GM12878 (cell line): ENCODE measurements at regions not wholly inside any gene's neighbourhood (a gene's known extent, or its start where the extent isn't known, plus 50 kb on each side); places are given as distances from the start of the nearest gene placed in this dataset.

ENCODE experiments used
- ATAC-seq: fragments of 200-7000 bp; cut with Tn5 transposase; 3 replicates; pipeline ENCODE4 v1.9.1; 2020; ENCODE audit warnings: mild to moderate bottlenecking, moderate library complexity
- BruUV-seq: library from RNA; stranded (reverse); fragments of 400-500 nt; replicated peaks from 2 replicates; lab custom pipeline; 2021; lab: Mats Ljungman, UMichigan
- CTCF ChIA-PET: fragments of 300-600 bp; sonication (Branson Sonifier 250); formaldehyde crosslinking; extraction: SDS; loops from one replicate; lab custom pipeline; 2021; ENCODE audit warnings: inconsistent platforms; lab: Yijun Ruan, JAX
- POLR2A ChIA-PET: fragments of 350-600 bp; formaldehyde crosslinking; extraction: SDS; loops from one replicate; lab custom pipeline; 2021; ENCODE audit warnings: inconsistent platforms; lab: Charles Lee
- RAD21 ChIA-PET: fragments of 300-600 bp; sonication (Branson Sonifier 250); formaldehyde crosslinking; loops from one replicate; lab custom pipeline; 2023; ENCODE audit warnings: antibody characterized with exemption; ENCODE audit not compliant: unreplicated experiment; lab: Charles Lee
- SMC1A ChIA-PET: fragments of 300-600 bp; sonication (Branson Sonifier 250); formaldehyde crosslinking; loops from one replicate; lab custom pipeline; 2023; ENCODE audit not compliant: unreplicated experiment, uncharacterized antibody; lab: Charles Lee
- DNase-seq: peaks from one replicate; pipeline ENCODE4 v3.0.0-alpha.2; 2011; ENCODE audit warnings: low read depth, low spot score
- FAIRE-seq: peaks from 3 replicates; lab custom pipeline; 2011; peaks lifted over from hg19 to GRCh38; lab: Jason Lieb, UNC
- H2AFZ ChIP-seq: 2 replicates; pipeline ENCODE4 v1.6.0; 2011; ENCODE audit warnings: low read depth, low read length, control low read depth; ENCODE audit not compliant: control insufficient read depth
- H3K27ac ChIP-seq: 2 replicates; pipeline ENCODE4 v1.5.1; 2011; ENCODE audit warnings: control low read depth; ENCODE audit not compliant: control insufficient read depth, insufficient read depth
- H3K27me3 ChIP-seq, 2 experiments: replicated peaks in 1 of 2; 2 replicates each; pipeline versions ENCODE4 v1.6.0 to v1.6.1; 2011; ENCODE audit warnings: low read length in 1 of 2; ENCODE audit not compliant: control insufficient read depth in 2 of 2, insufficient read depth in 2 of 2
- H3K36me3 ChIP-seq, 2 experiments: 2 replicates each; pipeline ENCODE4 v1.5.1; 2011; ENCODE audit warnings: low read length in 1 of 2; ENCODE audit not compliant: control insufficient read depth in 2 of 2, insufficient read depth in 2 of 2
- H3K4me1 ChIP-seq: 2 replicates; pipeline ENCODE4 v1.6.1; 2011; ENCODE audit warnings: mild to moderate bottlenecking, low read length, moderate library complexity, mixed read lengths; ENCODE audit not compliant: control insufficient read depth, insufficient read depth
- H3K4me2 ChIP-seq: 2 replicates; pipeline ENCODE4 v1.6.0; 2011; ENCODE audit warnings: control low read depth; ENCODE audit not compliant: control insufficient read depth, insufficient read depth
- H3K4me3 ChIP-seq: fragments of 200-600 bp; sonication (generic); 2 replicates; pipeline ENCODE4 v1.5.1; 2016
- H3K79me2 ChIP-seq: 2 replicates; pipeline ENCODE4 v1.6.0; 2011; ENCODE audit warnings: low read length; ENCODE audit not compliant: control insufficient read depth, insufficient read depth
- H3K9ac ChIP-seq: 2 replicates; pipeline ENCODE4 v1.8.0; 2011; ENCODE audit warnings: low read length, control low read depth, mixed read lengths; ENCODE audit not compliant: control insufficient read depth, insufficient read depth
- H3K9me3 ChIP-seq: replicated peaks from 3 replicates; pipeline ENCODE4 v1.5.1; 2011; ENCODE audit warnings: mild to moderate bottlenecking, low read length; ENCODE audit not compliant: control insufficient read depth, insufficient read depth
- H4K20me1 ChIP-seq: 2 replicates; pipeline ENCODE4 v1.6.0; 2011; ENCODE audit not compliant: control insufficient read depth, insufficient read depth
- BCL3 ChIP-seq: IDR thresholded peaks from 2 replicates; pipeline ENCODE4 v1.6.1; 2011; ENCODE audit warnings: borderline replicate concordance, low read depth, mild to moderate bottlenecking, moderate library complexity, low read length; ENCODE audit not compliant: insufficient read depth, poor library complexity, severe bottlenecking
- EGR1 ChIP-seq, 2 experiments: IDR thresholded peaks; 1 replicate in 1 of 2; 2 replicates in 1 of 2; pipeline ENCODE4 v1.6.1; 2011 to 2012; ENCODE audit warnings: low read depth in 2 of 2, low read length in 2 of 2, borderline replicate concordance in 1 of 2, mild to moderate bottlenecking in 1 of 2, moderate library complexity in 1 of 2
- HDAC2 ChIP-seq: fragments of 200-600 bp; sonication (generic); IDR thresholded peaks from 2 replicates; pipeline ENCODE4 v1.6.1; 2017
- IKZF2 ChIP-seq, 2 experiments: fragments of 450-650 bp; IDR thresholded peaks; 2 replicates each; pipeline ENCODE4 v1.6.1; 2017; ENCODE audit warnings: mild to moderate bottlenecking in 2 of 2, moderate library complexity in 2 of 2
- JUNB ChIP-seq: IDR thresholded peaks from 2 replicates; pipeline ENCODE4 v1.6.1; 2016; ENCODE audit warnings: antibody characterized with exemption, mild to moderate bottlenecking
- POLR2A ChIP-seq: IDR thresholded peaks from 2 replicates; pipeline ENCODE4 v1.6.1; 2011; ENCODE audit warnings: low read depth, mild to moderate bottlenecking, low read length
- POLR2AphosphoS2 ChIP-seq: IDR thresholded peaks from 2 replicates; pipeline ENCODE4 v1.6.1; 2011; ENCODE audit warnings: low read depth, mild to moderate bottlenecking, low read length, improper control_type of control experiment, moderate library complexity
- POLR2AphosphoS5 ChIP-seq: IDR thresholded peaks from 2 replicates; pipeline ENCODE4 v1.6.1; 2011; ENCODE audit warnings: mild to moderate bottlenecking, low read length, inconsistent platforms
- SIX5 ChIP-seq: IDR thresholded peaks from 2 replicates; pipeline ENCODE4 v1.6.1; 2011; ENCODE audit warnings: mild to moderate bottlenecking, low read depth, low read length, moderate library complexity; ENCODE audit not compliant: severe bottlenecking
- STAT1 ChIP-seq: fragments of 450-650 bp; conservative IDR thresholded peaks from 2 replicates; pipeline ENCODE4 v1.6.1; 2014; ENCODE audit warnings: antibody characterized with exemption, mild to moderate bottlenecking
- SUZ12 ChIP-seq: fragments of 200-600 bp; sonication (generic); IDR thresholded peaks from one replicate; pipeline ENCODE4 v1.6.1; 2018; ENCODE audit warnings: antibody characterized with exemption, mild to moderate bottlenecking; ENCODE audit not compliant: unreplicated experiment
- TARDBP ChIP-seq: IDR thresholded peaks from 2 replicates; pipeline ENCODE4 v1.6.1; 2016; ENCODE audit warnings: borderline replicate concordance
- TCF3 ChIP-seq: IDR thresholded peaks from 2 replicates; pipeline ENCODE4 v1.6.1; 2012; ENCODE audit warnings: low read depth, mild to moderate bottlenecking, low read length, borderline replicate concordance; ENCODE audit not compliant: insufficient read depth
- WRNIP1 ChIP-seq: IDR thresholded peaks from 2 replicates; pipeline ENCODE4 v1.6.1; 2011; ENCODE audit warnings: low read depth, low read length, improper control_type of control experiment, borderline replicate concordance
- YBX1 ChIP-seq: fragments of 450-650 bp; IDR thresholded peaks from 2 replicates; pipeline ENCODE4 v1.6.1; 2016; ENCODE audit warnings: antibody characterized with exemption
- ZSCAN29 ChIP-seq: fragments of 450-650 bp; IDR thresholded peaks from 2 replicates; pipeline ENCODE4 v1.6.1; 2017; ENCODE audit warnings: mild to moderate bottlenecking, moderate library complexity
- WGBS: methylation state at CpG from one replicate; pipeline ENCODE4 v1.1.6; 2016; ENCODE audit warnings: low lambda C conversion rate; ENCODE audit not compliant: insufficient replicate concordance, insufficient coverage; ENCODE audit errors: missing lambda C conversion rate; 5-methylcytosine and 5-hydroxymethylcytosine counted together
- in situ Hi-C: fragments of 300-500 bp; cut with MboI; formaldehyde crosslinking; loops from 9 replicates; pipeline ENCODE4 v1.14.3; 2018; ENCODE audit warnings: mixed read lengths
- intact Hi-C: fragments of 100-400 bp; cut with micrococcal nuclease; formaldehyde crosslinking; loops from one replicate; pipeline ENCODE4 v1.14.2; 2022; ENCODE audit not compliant: unreplicated experiment
- TF ChIP-seq, protein P1 (sequence below): fragments of 450-650 bp; IDR thresholded peaks from 2 replicates; pipeline ENCODE4 v1.6.1; 2016; ENCODE audit warnings: mild to moderate bottlenecking

- H3K4me2 ChIP-seq, result no peak overlapping the region
- H3K9ac ChIP-seq, result no peak overlapping the region
- RAD21 ChIA-PET, result no interaction called here
- no peak overlapping the region for H2AFZ ChIP-seq
- FAIRE-seq (no peak), ATAC-seq (no peak), DNase-seq (no peak)
- no peak overlapping the region for H3K27ac ChIP-seq
- H3K36me3 ChIP-seq, result no peaks in the 10 kb centered on the region
- in situ Hi-C loops (no loop called here), intact Hi-C loops (no loop called here)
- TF ChIP-seq TARDBP (no peak), JUNB (no peak)
- TF ChIP-seq, all 136 proteins: peak for 0
- Histone ChIP-seq H3K27me3 (no peaks in the 10 kb centered on the region), H3K4me3 (no peak overlapping the region), H4K20me1 (no peaks in the 10 kb centered on the region), H3K79me2 (no peaks in the 10 kb centered on the region), H3K9me3 (no peaks in the 10 kb centered on the region), H3K4me1 (no peaks in the 10 kb centered on the region)
- POLR2A ChIA-PET, result interaction anchor here (0.6 kb wide), 1 partner anchor 23 kb away, joined by 4 read pairs; no protein-coding TSS in a partner anchor
- CTCF ChIA-PET, result interaction anchor here (1.2 kb wide), 1 partner anchor 71 kb away, joined by 3 read pairs; no protein-coding TSS in a partner anchor
- 7% methylated on average over 10 of the region's 10 CpGs for WGBS
- SMC1A ChIA-PET, result no interaction called here
- no TSS peak for BruUV-seq
Measured at GRCh38 chr3:170740726-170741591, 129.0 kb downstream of the RPL22L1 start.

DNA sequence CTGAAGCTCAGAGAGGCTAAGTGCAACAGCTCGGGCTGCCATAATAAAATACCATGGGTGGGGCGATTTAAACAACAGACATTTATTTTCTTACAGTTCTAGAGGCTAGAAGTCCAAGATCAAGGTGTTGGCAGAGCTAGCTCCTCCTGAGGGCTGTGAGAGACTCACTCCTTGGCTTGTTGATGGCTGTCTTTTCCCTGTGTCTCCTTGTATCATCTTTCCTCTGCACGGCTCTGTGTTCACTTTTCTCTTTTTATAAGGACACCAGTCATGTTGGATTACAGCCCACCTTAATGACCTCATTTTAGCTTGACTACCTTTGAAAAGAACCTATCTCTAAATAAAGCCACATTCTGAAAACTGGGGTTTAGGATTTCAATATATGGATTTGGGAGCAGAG, 129.7 kb downstream of the RPL22L1 start:
- no peaks in the 10 kb centered on the region; a peak in 1 of 4 replicates for H3K27me3 ChIP-seq
- no peak overlapping the region for H3K4me2 ChIP-seq
- intact Hi-C loops (no loop called here), in situ Hi-C loops (no loop called here)
- H3K4me1 ChIP-seq, result no peaks in the 10 kb centered on the region
- 27% methylated on average over 3 of the region's 3 CpGs for WGBS
- H3K4me3 ChIP-seq, result no peak overlapping the region
- DNase-seq, result no peak
- no peaks in the 10 kb centered on the region for H3K36me3 ChIP-seq
- H3K9me3 ChIP-seq, result no peaks in the 10 kb centered on the region
- FAIRE-seq, result no peak
- ChIA-PET RAD21 (no interaction called here), SMC1A (no interaction called here), CTCF (no interaction called here), POLR2A (interaction anchor here (0.6 kb wide), 1 partner anchor 22 kb away, joined by 4 read pairs; no protein-coding TSS in a partner anchor)
- H4K20me1 ChIP-seq, result no peaks in the 10 kb centered on the region
- H3K27ac ChIP-seq, result no peak overlapping the region
- H3K79me2 ChIP-seq, result no peaks in the 10 kb centered on the region
- ATAC-seq, result no peak
- no TSS peak for BruUV-seq
- H2AFZ ChIP-seq, result no peak overlapping the region
- H3K9ac ChIP-seq, result no peak overlapping the region
- no peak for TF ChIP-seq HDAC2
- TF ChIP-seq YBX1, result no peak
- TF ChIP-seq, protein P1, sequence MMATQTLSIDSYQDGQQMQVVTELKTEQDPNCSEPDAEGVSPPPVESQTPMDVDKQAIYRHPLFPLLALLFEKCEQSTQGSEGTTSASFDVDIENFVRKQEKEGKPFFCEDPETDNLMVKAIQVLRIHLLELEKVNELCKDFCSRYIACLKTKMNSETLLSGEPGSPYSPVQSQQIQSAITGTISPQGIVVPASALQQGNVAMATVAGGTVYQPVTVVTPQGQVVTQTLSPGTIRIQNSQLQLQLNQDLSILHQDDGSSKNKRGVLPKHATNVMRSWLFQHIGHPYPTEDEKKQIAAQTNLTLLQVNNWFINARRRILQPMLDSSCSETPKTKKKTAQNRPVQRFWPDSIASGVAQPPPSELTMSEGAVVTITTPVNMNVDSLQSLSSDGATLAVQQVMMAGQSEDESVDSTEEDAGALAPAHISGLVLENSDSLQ, result no peak
- no peak for TF ChIP-seq POLR2AphosphoS2
- no peak for TF ChIP-seq TCF3
- TF ChIP-seq POLR2A, result no peak
- no peak for TF ChIP-seq EGR1 (IDR thresholded peaks at IDR 0.05; ENCODE audit: borderline replicate concordance in 1 of 2, low read depth in 2 of 2, low read length in 2 of 2)
- TF ChIP-seq POLR2AphosphoS5, result no peak
- TF ChIP-seq SUZ12, result no peak
- no peak for TF ChIP-seq BCL3
- TF ChIP-seq WRNIP1, result no peak
- no peak for TF ChIP-seq IKZF2 (IDR thresholded peaks at IDR 0.05)
- no peak for TF ChIP-seq STAT1
- no peak for TF ChIP-seq ZSCAN29
- TF ChIP-seq SIX5, result no peak
